GM12892 (cell line): ENCODE measurements at regions not wholly inside any gene's neighbourhood (a gene's known extent, or its start where the extent isn't known, plus 50 kb on each side); places are given as distances from the start of the nearest gene placed in this dataset.

Experiments used
- POLR2AphosphoS5 ChIP-seq: IDR thresholded peaks from 2 replicates; pipeline ENCODE4 v1.6.1; 2011; ENCODE audit warnings: low read depth, low read length, control low read depth
- TAF1 ChIP-seq: IDR thresholded peaks from 2 replicates; pipeline ENCODE4 v1.6.1; 2011; ENCODE audit warnings: low read depth, mild to moderate bottlenecking, control low read depth, low read length, borderline replicate concordance

DNA sequence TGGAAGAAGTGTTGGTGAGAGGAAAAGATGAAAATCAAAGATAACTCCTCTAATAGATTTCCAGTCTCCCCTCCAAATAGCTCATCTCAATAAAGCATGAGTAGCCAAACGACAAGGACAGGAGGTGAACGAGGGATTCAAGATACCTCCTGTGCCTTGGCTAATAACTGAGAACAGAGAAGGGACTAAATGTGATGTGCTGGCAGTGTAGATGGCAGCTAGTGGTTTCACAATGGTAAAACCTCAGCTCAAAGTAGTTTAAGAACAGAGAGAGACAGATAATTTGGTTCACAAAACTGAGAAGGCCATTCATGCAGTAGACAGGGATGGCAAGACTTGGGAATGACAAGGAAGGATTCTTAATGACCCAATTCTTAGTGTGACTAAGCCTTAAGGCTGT is 292.6 kb downstream of the EFHB start:
- TF ChIP-seq TAF1 (no peak), POLR2AphosphoS5 (no peak)
